Tibial nerve (tissue), 4 donors: ENCODE measurements at regions not wholly inside any gene's neighbourhood (a gene's known extent, or its start where the extent isn't known, plus 50 kb on each side); places are given as distances from the start of the nearest gene placed in this dataset.

Source experiments
- DNase-seq, 2 donors: peaks; one replicate each; pipeline ENCODE4 v3.0.0-alpha.2; 2019; ENCODE audit warnings: low spot score in 2 of 2
- H3K27ac ChIP-seq, 4 donors: fragments of 200-600 bp; sonication (generic) in 3 of 4; one replicate each; pipeline ENCODE4 v1.5.1; 2017 to 2019; ENCODE audit warnings: mild to moderate bottlenecking in 1 of 4
- H3K27me3 ChIP-seq, 2 donors: fragments of 200-600 bp; sonication (generic) in 1 of 2; one replicate each; pipeline versions ENCODE4 v1.5.1 to v1.6.0; 2017 to 2019
- H3K36me3 ChIP-seq, 3 donors: fragments of 200-600 bp; sonication (generic); one replicate each; pipeline ENCODE4 v1.5.1; 2018 to 2019
- H3K4me1 ChIP-seq, 4 donors: fragments of 200-600 bp; sonication (generic) in 3 of 4; one replicate each; pipeline ENCODE4 v1.5.1; 2017 to 2019
- H3K4me3 ChIP-seq, 4 donors: fragments of 200-600 bp; sonication (generic) in 3 of 4; one replicate each; pipeline ENCODE4 v1.5.1; 2017 to 2019; ENCODE audit warnings: mild to moderate bottlenecking in 1 of 4, moderate library complexity in 1 of 4
- H3K9me3 ChIP-seq, 4 donors: fragments of 200-600 bp; sonication (generic) in 3 of 4; one replicate each; pipeline ENCODE4 v1.5.1; 2017 to 2019
- EP300 ChIP-seq, 2 donors: sonication (generic); formaldehyde crosslinking; IDR thresholded peaks; one replicate each; pipeline ENCODE4 v1.6.1; 2017; ENCODE audit warnings: antibody characterized with exemption in 2 of 2, mild to moderate bottlenecking in 1 of 2
- POLR2A ChIP-seq, 2 donors: fragments of 450-650 bp; IDR thresholded peaks; one replicate each; pipeline ENCODE4 v1.6.1; 2017; ENCODE audit warnings: antibody characterized with exemption in 2 of 2, mild to moderate bottlenecking in 2 of 2, moderate library complexity in 2 of 2
- WGBS, 2 donors: methylation state at CpG; one replicate each; pipeline ENCODE4 v1.1.5; 2018; 5-methylcytosine and 5-hydroxymethylcytosine counted together
- TF ChIP-seq, protein P1 (sequence below), 5 experiments: fragments of 200-600 bp in 3 of 5; fragments of 450-650 bp in 2 of 5; sonication (generic) in 3 of 5; IDR thresholded peaks; one replicate each; pipeline ENCODE4 v1.5.1; 2016 to 2019; ENCODE audit warnings: antibody characterized with exemption in 5 of 5, mild to moderate bottlenecking in 3 of 5, moderate library complexity in 2 of 5

DNA sequence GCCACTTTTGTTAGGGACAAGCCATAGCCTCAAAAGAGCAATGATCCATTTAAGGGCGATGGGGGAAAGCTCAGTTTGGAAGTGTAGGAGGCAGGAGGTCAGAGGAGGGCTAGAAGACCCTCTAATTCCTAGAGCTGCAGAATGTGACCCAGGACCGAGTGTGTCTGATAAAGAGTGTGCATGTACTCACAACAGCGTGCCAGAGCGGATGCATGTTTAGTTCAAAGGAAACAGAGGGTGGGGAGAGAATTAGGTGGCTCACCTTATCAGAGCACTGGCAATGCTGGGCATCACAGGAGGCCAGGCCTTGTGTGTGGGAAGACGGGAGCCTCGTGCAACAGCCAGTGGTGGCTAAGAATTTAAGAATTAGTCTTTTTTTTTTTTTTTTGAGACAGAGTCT, 133.9 kb upstream of the COBL start:
- Histone ChIP-seq H3K27me3 (no peaks in the 10 kb centered on the region), H3K4me3 (no peak overlapping the region), H3K4me1 (peaks cover 0 to 5% (median 0%) of the 10 kb centered on the region in 4 donors), H3K36me3 (no peaks in the 10 kb centered on the region), H3K9me3 (no peaks in the 10 kb centered on the region), H3K27ac (no peak overlapping the region)
- DNase-seq, result no peak
- no peak for TF ChIP-seq EP300 (IDR thresholded peaks at IDR 0.05)
- TF ChIP-seq, protein P1, sequence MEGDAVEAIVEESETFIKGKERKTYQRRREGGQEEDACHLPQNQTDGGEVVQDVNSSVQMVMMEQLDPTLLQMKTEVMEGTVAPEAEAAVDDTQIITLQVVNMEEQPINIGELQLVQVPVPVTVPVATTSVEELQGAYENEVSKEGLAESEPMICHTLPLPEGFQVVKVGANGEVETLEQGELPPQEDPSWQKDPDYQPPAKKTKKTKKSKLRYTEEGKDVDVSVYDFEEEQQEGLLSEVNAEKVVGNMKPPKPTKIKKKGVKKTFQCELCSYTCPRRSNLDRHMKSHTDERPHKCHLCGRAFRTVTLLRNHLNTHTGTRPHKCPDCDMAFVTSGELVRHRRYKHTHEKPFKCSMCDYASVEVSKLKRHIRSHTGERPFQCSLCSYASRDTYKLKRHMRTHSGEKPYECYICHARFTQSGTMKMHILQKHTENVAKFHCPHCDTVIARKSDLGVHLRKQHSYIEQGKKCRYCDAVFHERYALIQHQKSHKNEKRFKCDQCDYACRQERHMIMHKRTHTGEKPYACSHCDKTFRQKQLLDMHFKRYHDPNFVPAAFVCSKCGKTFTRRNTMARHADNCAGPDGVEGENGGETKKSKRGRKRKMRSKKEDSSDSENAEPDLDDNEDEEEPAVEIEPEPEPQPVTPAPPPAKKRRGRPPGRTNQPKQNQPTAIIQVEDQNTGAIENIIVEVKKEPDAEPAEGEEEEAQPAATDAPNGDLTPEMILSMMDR (IDR thresholded peaks at IDR 0.05), result no peak
- TF ChIP-seq POLR2A (IDR thresholded peaks at IDR 0.05), result no peak
- WGBS, 2 donors, result 90 to 93% methylated on average over 6 of the region's 6 CpGs

DNA sequence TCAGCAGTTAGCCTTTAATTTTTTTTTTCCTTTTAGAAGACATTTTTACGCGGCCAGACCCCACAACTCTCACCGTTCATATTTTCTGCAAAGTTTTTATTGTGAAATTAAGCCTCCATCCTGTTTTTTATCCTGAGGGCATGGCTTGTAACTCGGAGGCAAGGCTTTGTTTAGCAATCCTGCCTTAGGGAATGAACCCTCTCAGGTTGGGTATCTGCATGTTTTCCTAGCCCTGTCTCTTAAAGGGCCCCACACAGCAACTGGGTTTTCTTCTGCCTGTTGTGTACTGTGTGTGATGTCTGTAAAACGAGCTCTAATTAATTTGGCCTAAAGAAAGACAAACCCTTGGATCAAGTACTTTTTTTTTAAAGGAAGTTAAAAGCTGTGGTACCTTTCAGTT, 130.2 kb upstream of the COBL start:
- Histone ChIP-seq H3K27me3 (no peaks in the 10 kb centered on the region), H3K4me1 (no peaks in the 10 kb centered on the region), H3K4me3 (no peak overlapping the region), H3K27ac (no peak overlapping the region), H3K36me3 (no peaks in the 10 kb centered on the region), H3K9me3 (peaks cover 0 to 6% (median 0%) of the 10 kb centered on the region in 4 donors)
- 25 to 43% methylated on average over 5 of the region's 5 CpGs for WGBS, 2 donors
- TF ChIP-seq POLR2A (IDR thresholded peaks at IDR 0.05) (no peak), EP300 (IDR thresholded peaks at IDR 0.05) (no peak)
- TF ChIP-seq, protein P1 (IDR thresholded peaks at IDR 0.05), result no peak
- no peak for DNase-seq

DNA sequence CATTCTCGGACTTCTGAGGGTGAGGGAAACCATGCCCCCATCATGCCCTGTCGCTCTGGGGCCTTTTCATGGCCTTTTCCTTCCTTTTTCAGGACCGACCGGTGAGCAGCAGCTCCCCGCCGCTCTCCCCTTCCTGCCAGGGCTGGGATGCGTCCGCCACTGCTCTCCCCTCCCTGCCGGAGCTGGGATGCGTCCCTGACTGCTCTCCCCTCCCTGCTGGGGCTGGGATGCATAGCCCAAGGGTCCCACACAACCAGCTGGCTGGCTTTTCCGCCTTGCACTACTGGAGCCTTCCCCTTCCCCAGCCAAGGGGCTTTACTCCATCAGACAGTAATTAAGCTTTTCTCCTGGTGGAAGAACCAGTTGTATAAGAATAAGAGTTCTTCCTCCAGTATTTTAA, 129.7 kb upstream of the COBL start:
- no peaks in the 10 kb centered on the region for H3K4me1 ChIP-seq
- no peak for DNase-seq
- peaks cover 0 to 6% (median 0%) of the 10 kb centered on the region in 4 donors for H3K9me3 ChIP-seq
- no peak overlapping the region for H3K4me3 ChIP-seq
- H3K27ac ChIP-seq, result no peak overlapping the region
- no peaks in the 10 kb centered on the region for H3K27me3 ChIP-seq
- no peaks in the 10 kb centered on the region for H3K36me3 ChIP-seq
- WGBS, 2 donors, result 37 to 52% methylated on average over 11 of the region's 11 CpGs
- TF ChIP-seq POLR2A (IDR thresholded peaks at IDR 0.05), result no peak
- no peak for TF ChIP-seq EP300 (IDR thresholded peaks at IDR 0.05)
- TF ChIP-seq, protein P1 (IDR thresholded peaks at IDR 0.05), result no peak

DNA sequence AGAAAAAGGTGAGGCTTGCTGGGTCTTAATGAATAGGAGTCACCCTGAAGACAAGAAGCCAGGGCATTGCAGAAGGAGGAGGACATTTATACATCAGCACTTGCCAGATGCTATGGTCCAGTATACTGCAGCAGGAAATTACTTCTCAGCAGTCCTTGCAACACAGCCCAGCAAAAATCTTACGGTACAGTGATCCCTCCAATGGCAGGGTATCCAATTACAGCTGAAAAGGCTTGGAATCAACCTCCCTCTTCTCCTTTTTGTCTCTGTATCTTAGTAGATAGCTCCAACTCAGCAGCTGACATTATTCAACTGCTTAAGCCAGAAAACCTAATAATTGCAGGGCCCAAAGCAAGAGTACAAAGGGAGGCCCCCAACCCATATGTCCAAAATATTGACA, 128.3 kb upstream of the COBL start:
- Histone ChIP-seq H3K27ac (no peak overlapping the region), H3K9me3 (peaks cover 0 to 6% (median 0%) of the 10 kb centered on the region in 4 donors), H3K4me3 (no peak overlapping the region), H3K27me3 (no peaks in the 10 kb centered on the region), H3K36me3 (no peaks in the 10 kb centered on the region), H3K4me1 (no peaks in the 10 kb centered on the region)
- WGBS, 2 donors, result 22 to 47% methylated on average over 1 of the region's 1 CpG
- TF ChIP-seq, protein P1 (IDR thresholded peaks at IDR 0.05), result no peak
- no peak for TF ChIP-seq POLR2A (IDR thresholded peaks at IDR 0.05)
- TF ChIP-seq EP300 (IDR thresholded peaks at IDR 0.05), result no peak
- DNase-seq, result no peak

DNA sequence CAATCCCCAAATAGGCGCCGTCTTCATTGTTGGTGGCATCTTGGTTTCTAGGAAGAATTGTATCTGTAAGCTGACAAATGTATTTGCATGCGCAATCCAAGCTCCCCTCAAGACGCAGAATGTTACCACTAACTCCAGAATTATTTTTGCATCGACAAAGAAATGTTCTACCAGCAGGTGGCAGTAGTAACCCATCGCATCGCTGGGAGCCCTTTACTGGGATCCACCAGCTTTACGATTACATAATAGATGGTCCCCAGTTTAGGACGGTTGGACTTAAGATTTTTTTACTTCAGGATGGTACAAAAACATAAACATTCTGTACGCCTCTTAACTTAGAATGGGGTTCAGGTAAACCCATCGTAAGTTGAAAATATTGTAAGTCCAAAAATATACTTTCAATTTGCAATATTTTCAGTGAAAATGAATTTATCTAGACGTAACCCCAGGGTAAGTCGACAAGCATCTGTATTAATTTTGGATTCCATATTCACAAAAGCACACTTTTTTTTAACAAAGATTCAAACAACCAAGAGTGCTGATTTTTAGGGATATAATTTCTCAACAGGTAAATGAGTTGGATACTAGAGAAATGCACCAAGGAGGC, 114.0 kb upstream of the COBL start:
- H3K27me3 ChIP-seq, result no peaks in the 10 kb centered on the region
- H3K4me1 ChIP-seq, result peaks cover 0 to 5% (median 0%) of the 10 kb centered on the region in 4 donors
- H3K27ac ChIP-seq, result no peak overlapping the region
- no peak overlapping the region for H3K4me3 ChIP-seq
- 18% methylated on average over 13 of the region's 13 CpGs for WGBS, 2 donors
- no peaks in the 10 kb centered on the region for H3K9me3 ChIP-seq
- DNase-seq, result peak in 1 of 2 donors; percentile 65
- no peaks in the 10 kb centered on the region for H3K36me3 ChIP-seq
- TF ChIP-seq POLR2A (IDR thresholded peaks at IDR 0.05) (no peak), EP300 (IDR thresholded peaks at IDR 0.05) (no peak)
- TF ChIP-seq, protein P1 (IDR thresholded peaks at IDR 0.05), result peak; percentile 53 to 67 (median 64)
